ENCODE measurements at regions not wholly inside any gene's neighbourhood (a gene's known extent, or its start where the extent isn't known, plus 50 kb on each side); places are given as distances from the start of the nearest gene placed in this dataset.
"Not testable (repeated sequence)": the region's sequence is repeated elsewhere in the genome, so short reads cannot be mapped to it uniquely, and the experiment has no call there.

DNA sequence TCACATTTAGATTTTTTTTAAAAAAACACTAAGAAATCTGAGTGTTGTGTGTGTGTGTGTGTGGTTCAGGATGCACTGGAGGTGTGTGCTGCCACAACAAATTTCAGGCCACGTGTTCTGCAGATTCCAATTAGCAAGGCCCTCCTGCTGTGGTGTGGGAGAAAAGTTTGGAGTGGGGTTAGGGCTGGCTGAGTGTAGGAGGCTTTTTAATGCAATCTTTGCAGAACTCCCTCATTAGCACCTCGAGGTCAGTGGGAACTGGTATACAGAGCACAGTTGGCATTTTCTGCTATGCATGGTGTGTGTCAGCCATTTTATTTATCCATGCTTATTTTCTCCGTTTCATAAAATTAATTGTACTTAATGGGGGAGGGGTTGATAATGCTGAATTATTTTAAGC, 187.6 kb downstream of the SOX4 start:
- H3K27ac ChIP-seq: no peak overlapping the region
- no peaks in the 10 kb centered on the region for H3K9me3 ChIP-seq
- no peaks in the 10 kb centered on the region for H3K36me3 ChIP-seq
- DNase-seq (ENCODE audit: low spot score in 2 of 2): no peak
- H3K27me3 ChIP-seq: no peaks in the 10 kb centered on the region
- H3K4me1 ChIP-seq: no peaks in the 10 kb centered on the region
- no peak overlapping the region for H3K4me3 ChIP-seq
- TF ChIP-seq, protein P1, sequence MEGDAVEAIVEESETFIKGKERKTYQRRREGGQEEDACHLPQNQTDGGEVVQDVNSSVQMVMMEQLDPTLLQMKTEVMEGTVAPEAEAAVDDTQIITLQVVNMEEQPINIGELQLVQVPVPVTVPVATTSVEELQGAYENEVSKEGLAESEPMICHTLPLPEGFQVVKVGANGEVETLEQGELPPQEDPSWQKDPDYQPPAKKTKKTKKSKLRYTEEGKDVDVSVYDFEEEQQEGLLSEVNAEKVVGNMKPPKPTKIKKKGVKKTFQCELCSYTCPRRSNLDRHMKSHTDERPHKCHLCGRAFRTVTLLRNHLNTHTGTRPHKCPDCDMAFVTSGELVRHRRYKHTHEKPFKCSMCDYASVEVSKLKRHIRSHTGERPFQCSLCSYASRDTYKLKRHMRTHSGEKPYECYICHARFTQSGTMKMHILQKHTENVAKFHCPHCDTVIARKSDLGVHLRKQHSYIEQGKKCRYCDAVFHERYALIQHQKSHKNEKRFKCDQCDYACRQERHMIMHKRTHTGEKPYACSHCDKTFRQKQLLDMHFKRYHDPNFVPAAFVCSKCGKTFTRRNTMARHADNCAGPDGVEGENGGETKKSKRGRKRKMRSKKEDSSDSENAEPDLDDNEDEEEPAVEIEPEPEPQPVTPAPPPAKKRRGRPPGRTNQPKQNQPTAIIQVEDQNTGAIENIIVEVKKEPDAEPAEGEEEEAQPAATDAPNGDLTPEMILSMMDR (IDR thresholded peaks at IDR 0.05): no peak
- no peak for TF ChIP-seq POLR2A (IDR thresholded peaks at IDR 0.05)
- TF ChIP-seq EP300 (IDR thresholded peaks at IDR 0.05): no peak
- WGBS, 2 donors: 43 to 51% methylated on average over 3 of the region's 3 CpGs

DNA sequence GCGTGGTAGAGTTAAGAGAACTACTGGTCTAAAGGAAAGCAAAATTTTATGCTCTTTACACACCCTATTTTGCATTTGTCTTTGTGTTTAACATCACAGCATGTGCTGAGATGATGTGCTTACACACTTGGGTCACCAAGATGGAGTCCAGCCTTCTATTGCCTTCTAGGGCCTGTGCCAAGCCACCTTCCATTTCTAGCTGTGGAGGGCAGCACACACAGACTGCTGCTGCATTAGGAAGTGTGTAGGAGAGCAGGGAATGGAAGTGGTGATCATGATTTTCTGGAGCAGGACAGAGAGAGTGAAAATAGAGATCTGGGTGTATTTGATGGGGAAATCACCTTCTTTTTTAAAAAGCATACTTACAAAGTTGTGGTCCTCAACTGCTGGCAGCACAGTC, 191.6 kb downstream of the SOX4 start:
- H3K9me3 ChIP-seq: no peaks in the 10 kb centered on the region
- no peak for DNase-seq (ENCODE audit: low spot score in 2 of 2)
- no peak overlapping the region for H3K4me3 ChIP-seq
- TF ChIP-seq, protein P1 (IDR thresholded peaks at IDR 0.05): no peak
- TF ChIP-seq POLR2A (IDR thresholded peaks at IDR 0.05): no peak
- TF ChIP-seq EP300 (IDR thresholded peaks at IDR 0.05): no peak
- no peaks in the 10 kb centered on the region for H3K27me3 ChIP-seq
- no peaks in the 10 kb centered on the region for H3K36me3 ChIP-seq
- no peaks in the 10 kb centered on the region for H3K4me1 ChIP-seq
- no peak overlapping the region for H3K27ac ChIP-seq
- 86 to 90% methylated on average over 1 of the region's 1 CpG for WGBS, 2 donors

DNA sequence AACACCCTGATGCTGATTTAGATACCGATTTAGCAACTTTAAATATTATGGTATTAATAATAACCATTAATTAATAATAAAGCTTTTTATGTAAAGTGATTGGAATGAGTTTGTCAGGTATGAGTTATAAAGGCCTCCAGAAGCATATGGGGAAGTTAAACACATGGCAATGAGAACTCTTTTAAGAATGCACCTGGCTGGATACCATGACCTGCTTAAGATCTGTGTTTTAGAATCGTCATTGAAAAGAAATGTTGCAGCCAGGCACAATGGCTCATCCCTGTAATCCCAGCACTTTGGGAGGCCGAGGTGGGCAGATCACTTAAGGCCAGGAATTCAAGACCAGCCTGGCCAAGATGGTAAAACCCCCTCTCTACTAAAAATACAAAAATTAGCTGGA, 197.5 kb downstream of the SOX4 start:
- Histone ChIP-seq H3K27me3 (no peaks in the 10 kb centered on the region), H3K27ac (no peak overlapping the region), H3K9me3 (no peaks in the 10 kb centered on the region), H3K4me3 (no peak overlapping the region), H3K36me3 (no peaks in the 10 kb centered on the region), H3K4me1 (no peaks in the 10 kb centered on the region)
- DNase-seq (ENCODE audit: low spot score in 2 of 2): no peak
- WGBS, 2 donors: 88 to 97% methylated on average over 3 of the region's 3 CpGs
- TF ChIP-seq EP300 (IDR thresholded peaks at IDR 0.05): no peak
- no peak for TF ChIP-seq POLR2A (IDR thresholded peaks at IDR 0.05)
- TF ChIP-seq, protein P1 (IDR thresholded peaks at IDR 0.05): no peak

- no peak for DNase-seq (ENCODE audit: low spot score in 2 of 2)
- Histone ChIP-seq H3K27ac (no peak overlapping the region), H3K36me3 (no peaks in the 10 kb centered on the region), H3K4me3 (no peak overlapping the region), H3K27me3 (no peaks in the 10 kb centered on the region), H3K9me3 (no peaks in the 10 kb centered on the region), H3K4me1 (no peaks in the 10 kb centered on the region)
- TF ChIP-seq EP300 (IDR thresholded peaks at IDR 0.05): no peak
- TF ChIP-seq, protein P1 (IDR thresholded peaks at IDR 0.05): no peak
- TF ChIP-seq POLR2A (IDR thresholded peaks at IDR 0.05): no peak
- WGBS, 2 donors: 79 to 80% methylated on average over 4 of the region's 4 CpGs
These were observed 198.0 kb downstream of the SOX4 start for GRCh38 chr6:21791581-21791980.

- WGBS, 2 donors: 92 to 93% methylated on average over 4 of the region's 4 CpGs
- no peaks in the 10 kb centered on the region for H3K27me3 ChIP-seq
- no peaks in the 10 kb centered on the region for H3K36me3 ChIP-seq
- no peak overlapping the region for H3K4me3 ChIP-seq
- H3K4me1 ChIP-seq: no peaks in the 10 kb centered on the region
- no peaks in the 10 kb centered on the region for H3K9me3 ChIP-seq
- TF ChIP-seq, protein P1 (IDR thresholded peaks at IDR 0.05): no peak
- TF ChIP-seq EP300 (IDR thresholded peaks at IDR 0.05) (no peak), POLR2A (IDR thresholded peaks at IDR 0.05) (no peak)
- DNase-seq (ENCODE audit: low spot score in 2 of 2): no peak
- no peak overlapping the region for H3K27ac ChIP-seq
These were observed 198.6 kb downstream of the SOX4 start for GRCh38 chr6:21792177-21792576.

GRCh38 chr6:21796979-21797378, 203.4 kb downstream of the SOX4 start:
- not testable (repeated sequence) for DNase-seq (ENCODE audit: low spot score in 2 of 2); H3K27me3 ChIP-seq; H3K4me1 ChIP-seq

More at GRCh38 chr6:21796979-21797378, 203.4 kb downstream of the SOX4 start:
- WGBS, 2 donors: 90% methylated on average over 2 of the region's 31 CpGs; no CpG with 5 or more reads in 1 of the 2 donors
- H3K9me3 ChIP-seq, H3K4me3 ChIP-seq, H3K36me3 ChIP-seq, H3K27ac ChIP-seq: not testable (repeated sequence)
